ENCODE measurements at regions not wholly inside any gene's neighbourhood (a gene's known extent, or its start where the extent isn't known, plus 50 kb on each side); places are given as distances from the start of the nearest gene placed in this dataset.

DNA sequence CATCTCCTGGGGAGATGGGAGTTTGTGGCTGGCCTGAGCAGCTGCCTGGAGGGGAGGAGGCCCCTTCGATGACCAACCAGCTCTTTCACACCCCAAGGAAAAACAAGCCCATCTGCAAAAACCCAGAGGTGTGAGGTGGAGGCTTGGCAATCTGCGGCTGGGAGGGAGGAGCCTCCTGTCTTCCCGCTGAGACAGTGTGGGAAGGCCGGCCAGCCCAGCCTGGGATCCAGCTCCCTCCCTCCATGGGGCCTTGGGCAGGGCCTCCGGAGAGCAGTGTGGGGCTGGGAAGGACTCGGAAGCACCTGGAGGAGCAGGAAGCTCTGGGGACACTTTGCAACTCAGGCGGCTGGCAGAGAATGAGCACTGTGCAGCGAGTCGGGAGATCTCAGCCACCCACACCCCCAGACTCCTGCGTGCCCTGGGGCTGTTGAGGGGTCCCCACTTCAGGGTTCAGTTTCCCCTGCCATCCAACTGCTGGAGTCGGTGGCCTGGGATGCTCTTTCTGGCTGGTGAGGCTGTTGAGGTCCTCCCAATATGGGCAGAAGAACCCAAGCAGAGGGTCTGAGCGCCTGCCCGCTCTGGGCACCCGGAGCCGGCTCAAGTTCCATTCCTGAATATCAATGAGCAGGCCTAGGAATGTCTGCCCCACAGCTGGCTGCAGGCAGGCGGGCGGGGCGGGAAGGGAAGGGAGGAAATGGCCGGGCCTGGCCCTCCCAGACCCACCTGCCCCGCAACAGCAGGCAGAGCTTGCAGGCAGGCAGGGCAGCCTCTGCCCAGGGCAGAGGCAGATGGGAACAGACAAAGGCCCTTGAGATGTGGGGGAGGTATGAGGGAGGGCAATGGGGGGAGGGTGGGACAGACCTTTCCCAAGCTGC lies 101.1 kb downstream of the FGF18 start:
- TF ChIP-seq, protein P1, sequence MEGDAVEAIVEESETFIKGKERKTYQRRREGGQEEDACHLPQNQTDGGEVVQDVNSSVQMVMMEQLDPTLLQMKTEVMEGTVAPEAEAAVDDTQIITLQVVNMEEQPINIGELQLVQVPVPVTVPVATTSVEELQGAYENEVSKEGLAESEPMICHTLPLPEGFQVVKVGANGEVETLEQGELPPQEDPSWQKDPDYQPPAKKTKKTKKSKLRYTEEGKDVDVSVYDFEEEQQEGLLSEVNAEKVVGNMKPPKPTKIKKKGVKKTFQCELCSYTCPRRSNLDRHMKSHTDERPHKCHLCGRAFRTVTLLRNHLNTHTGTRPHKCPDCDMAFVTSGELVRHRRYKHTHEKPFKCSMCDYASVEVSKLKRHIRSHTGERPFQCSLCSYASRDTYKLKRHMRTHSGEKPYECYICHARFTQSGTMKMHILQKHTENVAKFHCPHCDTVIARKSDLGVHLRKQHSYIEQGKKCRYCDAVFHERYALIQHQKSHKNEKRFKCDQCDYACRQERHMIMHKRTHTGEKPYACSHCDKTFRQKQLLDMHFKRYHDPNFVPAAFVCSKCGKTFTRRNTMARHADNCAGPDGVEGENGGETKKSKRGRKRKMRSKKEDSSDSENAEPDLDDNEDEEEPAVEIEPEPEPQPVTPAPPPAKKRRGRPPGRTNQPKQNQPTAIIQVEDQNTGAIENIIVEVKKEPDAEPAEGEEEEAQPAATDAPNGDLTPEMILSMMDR (IDR thresholded peaks at IDR 0.05; ENCODE audit: low read length) = no peak
- no peak for TF ChIP-seq EZH2 (IDR thresholded peaks at IDR 0.05; ENCODE audit: borderline replicate concordance, low read length)
